A549 (cell line): ENCODE measurements at regions not wholly inside any gene's neighbourhood (a gene's known extent, or its start where the extent isn't known, plus 50 kb on each side); places are given as distances from the start of the nearest gene placed in this dataset.

Experiments used
- ATAC-seq, 2 experiments: fragments of 200-7000 bp in 1 of 2; fragments of >200 bp in 1 of 2; cut with Nextera tagmentation in 1 of 2; cut with Tn5 transposase in 1 of 2; 3 replicates each; pipeline versions ENCODE4 v1.8.0 to v1.9.1; 2018 to 2020; ENCODE audit warnings: mild to moderate bottlenecking in 1 of 2, moderate library complexity in 1 of 2
- CTCF ChIA-PET: fragments of 300-600 bp; sonication (Branson Sonifier 250); formaldehyde crosslinking; extraction: SDS; loops from one replicate; lab custom pipeline; 2021; ENCODE audit warnings: antibody characterized with exemption, inconsistent platforms; lab: Yijun Ruan, JAX
- POLR2A ChIA-PET: fragments of 350-600 bp; formaldehyde crosslinking; extraction: SDS; loops from one replicate; lab custom pipeline; 2021; ENCODE audit warnings: antibody characterized with exemption, inconsistent platforms; lab: Yijun Ruan, JAX
- DNase-seq, 2 experiments: peaks; one replicate each; pipeline versions ENCODE4 v3.0.0 to v3.0.0-alpha.2; 2011 to 2016; ENCODE audit warnings: low read depth in 1 of 2, low spot score in 1 of 2
- FAIRE-seq: peaks from 2 replicates; lab custom pipeline; 2011; peaks lifted over from hg19 to GRCh38; lab: Jason Lieb, UNC
- H3K27ac ChIP-seq, 2 experiments: fragments of >200 bp; sonication (Bioruptor Twin); formaldehyde crosslinking; 3 replicates each; pipeline ENCODE4 v1.5.1; 2016 to 2017
- H3K4me1 ChIP-seq: fragments of >200 bp; sonication (Bioruptor Twin); formaldehyde crosslinking; 3 replicates; pipeline ENCODE4 v1.6.1; 2016
- H3K4me2 ChIP-seq: fragments of >200 bp; sonication (Bioruptor Twin); formaldehyde crosslinking; 3 replicates; pipeline ENCODE4 v1.6.1; 2016
- H3K4me3 ChIP-seq: fragments of >200 bp; sonication (Bioruptor Twin); formaldehyde crosslinking; 3 replicates; pipeline ENCODE4 v1.5.1; 2016
- H3K9me3 ChIP-seq: fragments of >200 bp; sonication (Bioruptor Twin); formaldehyde crosslinking; 3 replicates; pipeline ENCODE4 v1.6.1; 2016
- CEBPB ChIP-seq, 2 experiments: fragments of >200 bp in 1 of 2; sonication (Bioruptor Twin) in 1 of 2; formaldehyde crosslinking in 1 of 2; IDR thresholded peaks; 2 replicates each; pipeline ENCODE4 v1.6.1; 2012 to 2016
- CTCF ChIP-seq: fragments of >200 bp; sonication (Bioruptor Twin); formaldehyde crosslinking; IDR thresholded peaks from 3 replicates; pipeline ENCODE4 v1.5.1; 2016
- EHF ChIP-seq: fragments of 250-450 bp; sonication (Bioruptor Pico); IDR thresholded peaks from 2 replicates; pipeline ENCODE4 v1.5.0; 2020; ENCODE audit warnings: mild to moderate bottlenecking
- ESRRA ChIP-seq: fragments of 150-350 bp; IDR thresholded peaks from 2 replicates; pipeline ENCODE4 v1.6.1; 2014; ENCODE audit warnings: mild to moderate bottlenecking, low read length, borderline replicate concordance
- FOXS1 ChIP-seq: fragments of 250-450 bp; sonication (Bioruptor Pico); IDR thresholded peaks from 2 replicates; pipeline ENCODE4 v1.5.0; 2020; ENCODE audit warnings: mild to moderate bottlenecking, moderate library complexity
- GATA3 ChIP-seq: IDR thresholded peaks from 2 replicates; pipeline ENCODE4 v1.6.1; 2012; ENCODE audit warnings: borderline replicate concordance
- HOXA7 ChIP-seq: fragments of 250-450 bp; sonication (Bioruptor Pico); IDR thresholded peaks from 2 replicates; pipeline ENCODE4 v1.5.0; 2020; ENCODE audit warnings: mild to moderate bottlenecking, moderate library complexity
- JUN ChIP-seq, 2 experiments: fragments of >200 bp; sonication (Bioruptor Twin); formaldehyde crosslinking; IDR thresholded peaks; 2 replicates in 1 of 2; 3 replicates in 1 of 2; pipeline ENCODE4 v1.6.1; 2016 to 2017
- MAFK ChIP-seq: fragments of 450-650 bp; IDR thresholded peaks from 2 replicates; pipeline ENCODE4 v1.6.1; 2014; ENCODE audit not compliant: partially characterized antibody
- RAD21 ChIP-seq, 2 experiments: fragments of >200 bp in 1 of 2; sonication (Bioruptor Twin) in 1 of 2; formaldehyde crosslinking in 1 of 2; IDR thresholded peaks in 1 of 2; conservative IDR thresholded peaks in 1 of 2; 2 replicates in 1 of 2; 3 replicates in 1 of 2; pipeline ENCODE4 v1.6.1; 2012 to 2018; ENCODE audit warnings: inconsistent platforms in 1 of 2
- ZFP36 ChIP-seq: fragments of 450-650 bp; IDR thresholded peaks from 2 replicates; pipeline ENCODE4 v1.6.1; 2014; ENCODE audit warnings: borderline replicate concordance; ENCODE audit not compliant: partially characterized antibody
- WGBS: methylation state at CpG from one replicate; pipeline ENCODE4 v1.1.6; 2017; ENCODE audit errors: missing lambda C conversion rate; 5-methylcytosine and 5-hydroxymethylcytosine counted together
- small RNA-seq, 6 experiments: library from RNA; depleted of rRNA; stranded (forward); fragments of <200 nt; gene quantifications; one replicate each; pipeline ENCODE3, GENCODE V24; 2012
- TF ChIP-seq, protein P1 (sequence below): fragments of 150-350 bp; IDR thresholded peaks from 2 replicates; pipeline ENCODE4 v1.6.1; 2014; ENCODE audit warnings: low read depth, mild to moderate bottlenecking, low read length
- TF ChIP-seq, protein P2 (sequence below): fragments of >200 bp; sonication (Bioruptor Twin); formaldehyde crosslinking; IDR thresholded peaks from 3 replicates; pipeline ENCODE4 v1.6.1; 2016

DNA sequence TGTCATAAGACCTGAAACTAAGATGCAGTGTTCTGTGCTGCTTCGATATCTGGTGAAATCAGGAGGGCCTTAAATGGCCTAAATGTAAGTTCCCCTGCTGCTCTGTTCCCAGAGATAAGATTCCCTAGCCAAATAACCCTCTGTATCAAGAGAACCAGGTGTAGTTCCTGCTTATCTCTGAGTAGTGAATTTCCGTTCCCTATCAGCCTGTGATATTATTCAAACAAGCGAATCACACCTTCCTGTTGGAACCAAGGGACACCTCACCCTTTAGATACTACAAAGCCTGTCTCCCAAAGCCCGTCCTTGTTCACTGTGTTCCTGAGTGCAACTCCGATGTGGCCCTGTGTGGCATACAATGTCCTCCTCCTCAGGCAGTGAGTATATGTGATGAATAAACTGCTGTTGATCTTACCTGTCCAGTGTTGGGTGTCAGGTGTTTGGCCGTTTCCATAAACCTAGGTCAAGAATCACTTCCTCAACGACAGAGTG is 52.2 kb upstream of the COCH start:
- DNase-seq (no peak), FAIRE-seq (no peak), ATAC-seq (no peak)
- Histone ChIP-seq H3K4me1 (no peaks in the 10 kb centered on the region), H3K9me3 (peaks cover 20% of the 10 kb centered on the region), H3K27ac (no peak overlapping the region), H3K4me2 (no peak overlapping the region), H3K4me3 (no peak overlapping the region)
- ChIA-PET CTCF (no interaction called here), POLR2A (no interaction called here)
- no peak for TF ChIP-seq ESRRA
- TF ChIP-seq CEBPB (IDR thresholded peaks at IDR 0.05), result no peak
- TF ChIP-seq MAFK, result no peak
- TF ChIP-seq HOXA7 (CRISPR knock-in tag), result no peak
- no peak for TF ChIP-seq GATA3
- TF ChIP-seq, protein P1, sequence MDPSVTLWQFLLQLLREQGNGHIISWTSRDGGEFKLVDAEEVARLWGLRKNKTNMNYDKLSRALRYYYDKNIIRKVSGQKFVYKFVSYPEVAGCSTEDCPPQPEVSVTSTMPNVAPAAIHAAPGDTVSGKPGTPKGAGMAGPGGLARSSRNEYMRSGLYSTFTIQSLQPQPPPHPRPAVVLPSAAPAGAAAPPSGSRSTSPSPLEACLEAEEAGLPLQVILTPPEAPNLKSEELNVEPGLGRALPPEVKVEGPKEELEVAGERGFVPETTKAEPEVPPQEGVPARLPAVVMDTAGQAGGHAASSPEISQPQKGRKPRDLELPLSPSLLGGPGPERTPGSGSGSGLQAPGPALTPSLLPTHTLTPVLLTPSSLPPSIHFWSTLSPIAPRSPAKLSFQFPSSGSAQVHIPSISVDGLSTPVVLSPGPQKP, result no peak
- no peak for TF ChIP-seq CTCF
- TF ChIP-seq EHF (CRISPR knock-in tag), result no peak
- no peak for TF ChIP-seq RAD21 (conservative IDR thresholded peaks at IDR 0.05 in 1 of 2, IDR thresholded peaks at IDR 0.05 in 1 of 2)
- no peak for TF ChIP-seq ZFP36
- TF ChIP-seq FOXS1 (CRISPR knock-in tag), result no peak
- TF ChIP-seq, protein P2, sequence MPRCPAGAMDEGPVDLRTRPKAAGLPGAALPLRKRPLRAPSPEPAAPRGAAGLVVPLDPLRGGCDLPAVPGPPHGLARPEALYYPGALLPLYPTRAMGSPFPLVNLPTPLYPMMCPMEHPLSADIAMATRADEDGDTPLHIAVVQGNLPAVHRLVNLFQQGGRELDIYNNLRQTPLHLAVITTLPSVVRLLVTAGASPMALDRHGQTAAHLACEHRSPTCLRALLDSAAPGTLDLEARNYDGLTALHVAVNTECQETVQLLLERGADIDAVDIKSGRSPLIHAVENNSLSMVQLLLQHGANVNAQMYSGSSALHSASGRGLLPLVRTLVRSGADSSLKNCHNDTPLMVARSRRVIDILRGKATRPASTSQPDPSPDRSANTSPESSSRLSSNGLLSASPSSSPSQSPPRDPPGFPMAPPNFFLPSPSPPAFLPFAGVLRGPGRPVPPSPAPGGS, result no peak
- no peak for TF ChIP-seq JUN (IDR thresholded peaks at IDR 0.05)
- WGBS, result 53% methylated on average over 7 of the region's 7 CpGs

Small RNAs in the stretch of these regions (small RNA-seq; reads per million reads assigned to genes)
- 0 reads per million in 6 experiments for gene AL049830.2
